Neural cell (in vitro differentiated cells): ENCODE measurements at regions not wholly inside any gene's neighbourhood (a gene's known extent, or its start where the extent isn't known, plus 50 kb on each side); places are given as distances from the start of the nearest gene placed in this dataset.

Experiments
- H2AFZ ChIP-seq: fragments of 200-600, 300-800 bp; sonication (generic), shearing (Covaris generic); 2 replicates; pipeline ENCODE4 v1.6.0; 2014; ENCODE audit warnings: low read depth, mild to moderate bottlenecking, antibody characterized with exemption, low read length, moderate library complexity
- H3F3A ChIP-seq: fragments of 200-600 bp; shearing (Covaris generic); 2 replicates; pipeline ENCODE4 v1.6.1; 2016; ENCODE audit warnings: mild to moderate bottlenecking, moderate library complexity, mixed read lengths, antibody characterized with exemption, low read length; ENCODE audit not compliant: insufficient read depth, poor library complexity, severe bottlenecking
- H3K27ac ChIP-seq: fragments of 200-600, 300-800 bp; sonication (generic), shearing (Covaris generic); 2 replicates; pipeline ENCODE4 v1.5.1; 2014; ENCODE audit warnings: mild to moderate bottlenecking, low read length, moderate library complexity
- H3K27me3 ChIP-seq: fragments of 300-800, 200-600 bp; sonication (generic), shearing (Covaris generic); 2 replicates; pipeline ENCODE4 v1.6.0; 2014; ENCODE audit warnings: mild to moderate bottlenecking, low read depth, low read length, moderate library complexity; ENCODE audit not compliant: insufficient read depth
- H3K36me3 ChIP-seq: fragments of 300-800, 200-600 bp; sonication (generic), shearing (Covaris generic); 2 replicates; pipeline ENCODE4 v1.5.1; 2014; ENCODE audit warnings: mild to moderate bottlenecking, antibody characterized with exemption, low read length, moderate library complexity; ENCODE audit not compliant: insufficient read depth
- H3K4me2 ChIP-seq: fragments of 300-800, 200-600 bp; sonication (generic), shearing (Covaris generic); 2 replicates; pipeline ENCODE4 v1.6.0; 2014; ENCODE audit warnings: mild to moderate bottlenecking, low read length
- H3K4me3 ChIP-seq: fragments of 300-800, 200-600 bp; sonication (generic), shearing (Covaris generic); 2 replicates; pipeline ENCODE4 v1.5.1; 2014; ENCODE audit warnings: mild to moderate bottlenecking, low read length, moderate library complexity
- H3K79me2 ChIP-seq: fragments of 200-600 bp; shearing (Covaris generic); replicated peaks from 2 replicates; pipeline ENCODE4 v1.6.0; 2014; ENCODE audit warnings: mild to moderate bottlenecking, low read length, moderate library complexity; ENCODE audit not compliant: insufficient read depth
- H3K9ac ChIP-seq: fragments of 300-800, 200-600 bp; sonication (generic), shearing (Covaris generic); 2 replicates; pipeline ENCODE4 v1.6.1; 2016; ENCODE audit warnings: mild to moderate bottlenecking, low read length, mixed read lengths
- H3K9me2 ChIP-seq: fragments of 200-600 bp; shearing (Covaris generic); 2 replicates; pipeline ENCODE4 v1.6.1; 2016; ENCODE audit warnings: mild to moderate bottlenecking, low read length, mixed read lengths; ENCODE audit not compliant: insufficient read depth
- H3K9me3 ChIP-seq: fragments of 200-600, 300-800 bp; sonication (generic), shearing (Covaris generic); 2 replicates; pipeline ENCODE4 v1.6.1; 2016; ENCODE audit warnings: mild to moderate bottlenecking, mixed run types, low read length, moderate library complexity, mixed read lengths
- H4K20me1 ChIP-seq: fragments of 200-600 bp; shearing (Covaris generic); 2 replicates; pipeline ENCODE4 v1.6.1; 2016; ENCODE audit warnings: mild to moderate bottlenecking, mixed run types; ENCODE audit not compliant: insufficient read depth
- EP300 ChIP-seq: fragments of 450-650 bp; conservative IDR thresholded peaks from 2 replicates; pipeline ENCODE4 v1.6.1; 2014; ENCODE audit warnings: antibody characterized with exemption, mild to moderate bottlenecking, moderate library complexity; ENCODE audit not compliant: poor library complexity, severe bottlenecking
- EZH2 ChIP-seq: fragments of 200-600, 300-800 bp; shearing (Covaris generic), sonication (generic); IDR thresholded peaks from 2 replicates; pipeline ENCODE4 v1.6.1; 2014; ENCODE audit warnings: antibody characterized with exemption, low read length, borderline replicate concordance, mild to moderate bottlenecking; ENCODE audit not compliant: insufficient read depth, poor library complexity, severe bottlenecking
- MXI1 ChIP-seq: fragments of 450-650 bp; conservative IDR thresholded peaks from 2 replicates; pipeline ENCODE4 v1.6.1; 2014; ENCODE audit warnings: antibody characterized with exemption, mild to moderate bottlenecking; ENCODE audit not compliant: poor library complexity, severe bottlenecking
- POLR2AphosphoS5 ChIP-seq: IDR thresholded peaks from 2 replicates; pipeline ENCODE4 v1.6.1; 2012
- RAD21 ChIP-seq: fragments of 450-650 bp; conservative IDR thresholded peaks from 2 replicates; pipeline ENCODE4 v1.6.1; 2014; ENCODE audit warnings: antibody characterized with exemption, mild to moderate bottlenecking, moderate library complexity
- SMC3 ChIP-seq: fragments of 450-650 bp; conservative IDR thresholded peaks from 2 replicates; pipeline ENCODE4 v1.6.1; 2014; ENCODE audit warnings: antibody characterized with exemption, mild to moderate bottlenecking, moderate library complexity; ENCODE audit not compliant: poor library complexity
- TAF1 ChIP-seq: IDR thresholded peaks from 2 replicates; pipeline ENCODE4 v1.6.1; 2012; ENCODE audit warnings: low read depth
- TF ChIP-seq, protein P1 (sequence below): IDR thresholded peaks from 2 replicates; pipeline ENCODE4 v1.6.1; 2012; ENCODE audit warnings: borderline replicate concordance
- TF ChIP-seq, protein P2 (sequence below): fragments of 450-650 bp; IDR thresholded peaks from 2 replicates; pipeline ENCODE4 v1.5.1; 2014; ENCODE audit warnings: antibody characterized with exemption, mild to moderate bottlenecking, moderate library complexity; ENCODE audit not compliant: poor library complexity, severe bottlenecking

DNA sequence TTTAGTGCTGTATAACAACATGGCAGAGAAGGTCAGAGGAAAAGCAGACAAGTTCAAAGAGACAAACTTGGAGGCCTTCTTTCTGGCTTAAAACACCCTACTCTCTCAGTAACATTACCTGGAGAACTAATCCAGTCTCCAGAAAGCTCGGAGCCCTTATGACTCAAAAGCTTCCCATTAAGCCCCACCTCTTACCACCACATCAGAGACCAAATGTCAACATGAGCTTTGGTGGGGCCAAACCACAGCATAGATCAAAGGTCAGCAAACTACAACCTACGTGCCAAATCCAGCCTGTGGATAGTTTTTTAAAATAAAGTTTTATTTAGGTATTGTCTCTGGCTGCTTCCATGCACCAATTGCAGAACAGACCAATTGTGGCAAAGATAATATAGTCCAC lies 589.9 kb downstream of the DNAH5 start:
- Histone ChIP-seq H3K27ac (no peak overlapping the region), H3K36me3 (no peaks in the 10 kb centered on the region), H4K20me1 (no peaks in the 10 kb centered on the region), H3K79me2 (no peaks in the 10 kb centered on the region), H3K9me2 (no peaks in the 10 kb centered on the region), H2AFZ (no peak overlapping the region), H3K4me3 (no peak overlapping the region), H3K4me2 (no peak overlapping the region), H3K9me3 (no peaks in the 10 kb centered on the region), H3K27me3 (no peaks in the 10 kb centered on the region), H3F3A (no peaks in the 10 kb centered on the region), H3K9ac (no peak overlapping the region)
- TF ChIP-seq EP300 (no peak), MXI1 (no peak), POLR2AphosphoS5 (no peak), SMC3 (no peak), EZH2 (no peak)
- TF ChIP-seq, protein P1, sequence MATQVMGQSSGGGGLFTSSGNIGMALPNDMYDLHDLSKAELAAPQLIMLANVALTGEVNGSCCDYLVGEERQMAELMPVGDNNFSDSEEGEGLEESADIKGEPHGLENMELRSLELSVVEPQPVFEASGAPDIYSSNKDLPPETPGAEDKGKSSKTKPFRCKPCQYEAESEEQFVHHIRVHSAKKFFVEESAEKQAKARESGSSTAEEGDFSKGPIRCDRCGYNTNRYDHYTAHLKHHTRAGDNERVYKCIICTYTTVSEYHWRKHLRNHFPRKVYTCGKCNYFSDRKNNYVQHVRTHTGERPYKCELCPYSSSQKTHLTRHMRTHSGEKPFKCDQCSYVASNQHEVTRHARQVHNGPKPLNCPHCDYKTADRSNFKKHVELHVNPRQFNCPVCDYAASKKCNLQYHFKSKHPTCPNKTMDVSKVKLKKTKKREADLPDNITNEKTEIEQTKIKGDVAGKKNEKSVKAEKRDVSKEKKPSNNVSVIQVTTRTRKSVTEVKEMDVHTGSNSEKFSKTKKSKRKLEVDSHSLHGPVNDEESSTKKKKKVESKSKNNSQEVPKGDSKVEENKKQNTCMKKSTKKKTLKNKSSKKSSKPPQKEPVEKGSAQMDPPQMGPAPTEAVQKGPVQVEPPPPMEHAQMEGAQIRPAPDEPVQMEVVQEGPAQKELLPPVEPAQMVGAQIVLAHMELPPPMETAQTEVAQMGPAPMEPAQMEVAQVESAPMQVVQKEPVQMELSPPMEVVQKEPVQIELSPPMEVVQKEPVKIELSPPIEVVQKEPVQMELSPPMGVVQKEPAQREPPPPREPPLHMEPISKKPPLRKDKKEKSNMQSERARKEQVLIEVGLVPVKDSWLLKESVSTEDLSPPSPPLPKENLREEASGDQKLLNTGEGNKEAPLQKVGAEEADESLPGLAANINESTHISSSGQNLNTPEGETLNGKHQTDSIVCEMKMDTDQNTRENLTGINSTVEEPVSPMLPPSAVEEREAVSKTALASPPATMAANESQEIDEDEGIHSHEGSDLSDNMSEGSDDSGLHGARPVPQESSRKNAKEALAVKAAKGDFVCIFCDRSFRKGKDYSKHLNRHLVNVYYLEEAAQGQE: no peak
- TF ChIP-seq, protein P2, sequence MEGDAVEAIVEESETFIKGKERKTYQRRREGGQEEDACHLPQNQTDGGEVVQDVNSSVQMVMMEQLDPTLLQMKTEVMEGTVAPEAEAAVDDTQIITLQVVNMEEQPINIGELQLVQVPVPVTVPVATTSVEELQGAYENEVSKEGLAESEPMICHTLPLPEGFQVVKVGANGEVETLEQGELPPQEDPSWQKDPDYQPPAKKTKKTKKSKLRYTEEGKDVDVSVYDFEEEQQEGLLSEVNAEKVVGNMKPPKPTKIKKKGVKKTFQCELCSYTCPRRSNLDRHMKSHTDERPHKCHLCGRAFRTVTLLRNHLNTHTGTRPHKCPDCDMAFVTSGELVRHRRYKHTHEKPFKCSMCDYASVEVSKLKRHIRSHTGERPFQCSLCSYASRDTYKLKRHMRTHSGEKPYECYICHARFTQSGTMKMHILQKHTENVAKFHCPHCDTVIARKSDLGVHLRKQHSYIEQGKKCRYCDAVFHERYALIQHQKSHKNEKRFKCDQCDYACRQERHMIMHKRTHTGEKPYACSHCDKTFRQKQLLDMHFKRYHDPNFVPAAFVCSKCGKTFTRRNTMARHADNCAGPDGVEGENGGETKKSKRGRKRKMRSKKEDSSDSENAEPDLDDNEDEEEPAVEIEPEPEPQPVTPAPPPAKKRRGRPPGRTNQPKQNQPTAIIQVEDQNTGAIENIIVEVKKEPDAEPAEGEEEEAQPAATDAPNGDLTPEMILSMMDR: no peak

DNA sequence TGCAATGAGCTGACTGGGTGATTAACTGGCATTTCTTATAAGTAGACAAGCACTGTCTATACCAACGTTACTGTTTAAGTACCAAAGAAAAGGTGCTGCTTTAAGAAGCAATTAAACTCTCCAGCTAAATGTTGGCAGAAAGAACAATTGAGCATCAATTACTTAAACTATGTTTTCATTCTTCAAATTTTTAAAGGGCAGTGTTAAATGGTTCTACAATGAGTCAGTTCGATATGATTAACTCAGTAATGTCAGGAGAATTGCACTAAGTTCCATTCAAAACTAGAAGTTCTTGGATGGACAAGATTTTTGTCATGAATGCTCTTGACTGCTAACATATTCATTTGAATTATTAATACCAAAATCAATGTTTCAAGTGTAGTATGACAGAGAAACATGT lies 593.7 kb downstream of the DNAH5 start:
- Histone ChIP-seq H3K9ac (no peak overlapping the region), H3K27me3 (no peaks in the 10 kb centered on the region), H2AFZ (no peak overlapping the region), H3K9me3 (no peaks in the 10 kb centered on the region), H3K79me2 (no peaks in the 10 kb centered on the region), H3K4me2 (no peak overlapping the region), H3F3A (no peaks in the 10 kb centered on the region), H3K4me3 (no peak overlapping the region), H3K27ac (no peak overlapping the region), H4K20me1 (no peaks in the 10 kb centered on the region), H3K9me2 (no peaks in the 10 kb centered on the region), H3K36me3 (no peaks in the 10 kb centered on the region)
- TF ChIP-seq MXI1 (no peak), EZH2 (no peak), SMC3 (no peak), EP300 (no peak), POLR2AphosphoS5 (no peak), TAF1 (no peak), RAD21 (no peak)
- TF ChIP-seq, protein P2: no peak
- TF ChIP-seq, protein P1: no peak
